GM12874 (cell line): ENCODE measurements at regions not wholly inside any gene's neighbourhood (a gene's known extent, or its start where the extent isn't known, plus 50 kb on each side); places are given as distances from the start of the nearest gene placed in this dataset.

Experiments
- TF ChIP-seq, protein P1 (sequence below): IDR thresholded peaks from 2 replicates; pipeline ENCODE4 v1.5.1; 2011; ENCODE audit warnings: low read depth, mild to moderate bottlenecking, control low read depth, low read length, moderate library complexity; ENCODE audit not compliant: insufficient read depth

DNA sequence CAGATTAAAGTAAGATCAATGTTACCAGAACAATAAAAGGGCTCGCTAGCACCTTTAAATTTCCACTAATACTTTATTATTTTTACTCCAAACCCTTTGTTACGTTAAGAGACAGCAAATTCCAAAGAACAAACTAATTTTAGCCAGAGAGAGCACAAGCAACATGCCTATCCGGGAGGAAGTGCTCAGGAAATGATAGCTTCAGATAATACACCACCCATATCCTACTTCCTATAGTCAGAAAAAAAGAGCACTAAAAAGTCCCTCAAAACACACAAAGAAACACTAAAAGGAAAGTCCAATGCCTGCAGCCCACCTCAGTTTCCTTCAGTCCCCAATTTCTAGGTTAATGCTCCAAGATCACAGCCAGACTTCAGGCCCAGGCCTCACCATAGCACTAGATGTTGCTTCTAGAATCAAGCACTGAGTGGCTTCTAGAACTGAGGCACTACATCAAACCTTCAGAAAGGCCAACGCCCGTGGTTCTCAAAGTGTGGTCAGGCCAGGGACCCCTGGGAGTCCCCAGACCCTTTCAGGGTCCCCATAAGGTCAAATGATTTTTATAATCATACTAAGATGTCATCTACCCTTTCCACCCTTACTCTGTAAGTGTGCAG is 142.6 kb downstream of the PSMG1 start:
- TF ChIP-seq, protein P1, sequence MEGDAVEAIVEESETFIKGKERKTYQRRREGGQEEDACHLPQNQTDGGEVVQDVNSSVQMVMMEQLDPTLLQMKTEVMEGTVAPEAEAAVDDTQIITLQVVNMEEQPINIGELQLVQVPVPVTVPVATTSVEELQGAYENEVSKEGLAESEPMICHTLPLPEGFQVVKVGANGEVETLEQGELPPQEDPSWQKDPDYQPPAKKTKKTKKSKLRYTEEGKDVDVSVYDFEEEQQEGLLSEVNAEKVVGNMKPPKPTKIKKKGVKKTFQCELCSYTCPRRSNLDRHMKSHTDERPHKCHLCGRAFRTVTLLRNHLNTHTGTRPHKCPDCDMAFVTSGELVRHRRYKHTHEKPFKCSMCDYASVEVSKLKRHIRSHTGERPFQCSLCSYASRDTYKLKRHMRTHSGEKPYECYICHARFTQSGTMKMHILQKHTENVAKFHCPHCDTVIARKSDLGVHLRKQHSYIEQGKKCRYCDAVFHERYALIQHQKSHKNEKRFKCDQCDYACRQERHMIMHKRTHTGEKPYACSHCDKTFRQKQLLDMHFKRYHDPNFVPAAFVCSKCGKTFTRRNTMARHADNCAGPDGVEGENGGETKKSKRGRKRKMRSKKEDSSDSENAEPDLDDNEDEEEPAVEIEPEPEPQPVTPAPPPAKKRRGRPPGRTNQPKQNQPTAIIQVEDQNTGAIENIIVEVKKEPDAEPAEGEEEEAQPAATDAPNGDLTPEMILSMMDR = no peak

DNA sequence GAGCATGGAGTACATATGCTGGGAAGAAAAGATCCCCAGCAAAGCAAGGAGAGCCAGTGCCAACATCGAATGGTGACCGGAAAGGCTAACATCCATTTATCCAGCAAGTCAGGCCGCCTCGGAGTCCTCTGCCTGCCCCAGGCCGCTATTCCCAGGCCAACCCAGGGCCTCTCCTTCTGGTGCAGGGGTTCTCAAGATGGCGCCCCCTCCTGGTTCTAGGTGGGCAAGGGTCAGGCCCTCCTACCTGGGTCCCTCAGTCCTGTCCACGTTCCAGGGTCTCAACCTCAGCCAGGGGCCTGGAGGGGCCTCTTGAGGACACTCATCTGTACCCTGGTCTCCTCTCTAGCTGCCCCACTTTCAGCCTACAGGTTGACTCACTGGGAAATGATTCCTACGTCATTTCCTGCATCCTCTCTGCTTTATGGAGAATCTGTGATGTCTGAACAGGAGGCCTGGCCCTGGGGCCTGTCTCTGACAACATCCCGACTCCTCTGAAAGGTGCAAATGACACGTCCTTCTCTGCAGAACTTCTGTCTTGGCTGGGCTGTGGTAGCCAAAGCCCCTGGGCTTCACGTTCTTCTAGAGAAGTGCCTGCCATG is 145.3 kb downstream of the PSMG1 start:
- TF ChIP-seq, protein P1 = no peak

DNA sequence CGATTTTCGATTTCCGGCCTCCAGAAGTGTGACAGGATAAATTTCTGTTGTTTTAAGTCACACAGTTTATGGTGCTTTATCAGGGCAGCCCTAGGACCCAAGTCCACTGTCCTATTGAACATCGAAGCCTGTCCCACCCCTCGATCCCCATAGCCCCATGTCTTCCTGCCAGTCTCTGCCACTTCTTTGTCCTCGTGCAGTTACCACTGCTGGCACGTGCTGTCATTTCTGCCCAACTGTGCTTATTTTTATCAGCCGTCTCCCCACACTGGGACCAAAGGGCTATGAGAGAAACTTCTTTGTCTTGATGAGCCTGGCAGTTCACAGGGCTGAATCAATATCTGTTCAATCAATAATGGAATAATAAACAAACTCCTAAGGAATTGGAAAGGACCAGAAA is 146.7 kb downstream of the PSMG1 start:
- TF ChIP-seq, protein P1 = no peak

DNA sequence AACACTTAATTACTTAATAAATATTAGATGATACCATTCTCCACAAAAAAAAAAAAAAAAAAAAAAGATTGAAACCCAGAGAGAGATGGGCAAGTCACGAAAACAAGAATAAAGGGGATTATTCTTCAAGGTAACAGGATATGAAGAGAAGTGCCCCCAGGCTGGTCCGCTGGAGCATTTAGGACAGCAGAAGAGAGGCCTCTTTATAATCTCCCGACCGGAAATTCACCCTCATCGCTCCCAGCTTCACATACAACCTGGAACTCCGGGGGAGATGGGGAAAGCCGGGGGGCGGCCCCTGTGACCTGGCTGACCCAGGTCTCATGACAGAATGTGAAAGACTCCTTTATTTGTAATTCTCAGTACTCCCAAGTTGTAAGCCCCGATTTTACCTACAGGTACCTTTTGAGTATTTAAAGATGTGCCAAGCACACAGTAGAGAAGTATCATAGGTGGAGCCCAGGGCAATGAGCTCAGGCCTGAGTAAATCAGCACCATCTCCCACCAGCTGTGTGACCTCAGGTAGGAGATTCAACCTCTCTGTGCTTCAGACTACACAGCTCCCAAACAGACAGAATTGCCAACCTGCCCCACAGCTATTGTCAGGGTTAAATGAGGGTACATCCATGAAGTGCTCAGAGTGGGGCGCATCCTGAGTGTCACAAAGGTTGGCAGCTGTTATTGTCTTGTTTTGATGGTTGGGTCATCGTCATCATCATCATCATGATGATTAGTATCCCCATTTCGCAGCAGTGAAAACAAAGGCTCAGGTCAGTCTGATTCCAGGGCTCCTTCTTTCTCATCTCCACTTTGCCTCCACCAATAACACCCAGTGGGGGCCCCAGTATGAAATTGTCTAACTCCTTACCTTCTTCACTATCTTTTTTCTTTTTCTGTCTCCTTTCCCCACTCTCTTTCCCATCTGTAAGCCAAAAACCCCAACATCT is 148.4 kb downstream of the PSMG1 start:
- TF ChIP-seq, protein P1 = no peak

DNA sequence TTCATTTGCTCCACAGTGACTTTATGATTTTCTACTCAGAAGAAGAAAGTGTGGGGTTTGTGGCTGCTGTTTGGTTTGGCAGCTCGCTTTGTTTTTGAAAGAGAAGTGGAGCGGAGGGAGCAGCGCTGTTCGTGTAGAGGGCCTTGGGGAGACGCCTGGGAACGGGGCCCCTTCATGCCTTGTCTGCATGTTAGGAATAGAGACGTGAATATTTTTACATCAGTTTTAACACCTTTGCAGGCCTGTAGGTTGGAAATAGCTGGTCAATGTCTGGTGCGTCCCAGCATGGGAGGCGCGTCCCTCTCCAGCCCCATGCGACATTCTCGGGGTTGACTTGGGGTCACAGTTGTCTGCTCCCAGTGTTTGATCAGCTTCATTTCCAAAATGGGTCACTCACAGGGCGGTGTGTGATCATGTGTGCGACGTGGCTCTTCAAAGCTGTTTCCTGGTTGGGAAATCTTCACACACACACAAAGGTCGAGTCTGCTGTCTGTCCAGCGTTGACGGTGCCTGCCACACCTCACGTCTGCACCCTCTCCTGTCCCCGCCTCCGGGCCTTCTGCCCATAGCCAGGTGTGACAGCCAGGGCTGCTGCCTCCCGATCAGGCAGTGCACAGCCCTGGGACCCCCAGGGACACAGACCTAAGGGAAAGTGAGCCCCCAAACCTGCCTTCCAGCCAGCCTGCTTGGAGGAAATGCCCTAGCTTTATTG is 149.2 kb downstream of the PSMG1 start:
- TF ChIP-seq, protein P1 = no peak

DNA sequence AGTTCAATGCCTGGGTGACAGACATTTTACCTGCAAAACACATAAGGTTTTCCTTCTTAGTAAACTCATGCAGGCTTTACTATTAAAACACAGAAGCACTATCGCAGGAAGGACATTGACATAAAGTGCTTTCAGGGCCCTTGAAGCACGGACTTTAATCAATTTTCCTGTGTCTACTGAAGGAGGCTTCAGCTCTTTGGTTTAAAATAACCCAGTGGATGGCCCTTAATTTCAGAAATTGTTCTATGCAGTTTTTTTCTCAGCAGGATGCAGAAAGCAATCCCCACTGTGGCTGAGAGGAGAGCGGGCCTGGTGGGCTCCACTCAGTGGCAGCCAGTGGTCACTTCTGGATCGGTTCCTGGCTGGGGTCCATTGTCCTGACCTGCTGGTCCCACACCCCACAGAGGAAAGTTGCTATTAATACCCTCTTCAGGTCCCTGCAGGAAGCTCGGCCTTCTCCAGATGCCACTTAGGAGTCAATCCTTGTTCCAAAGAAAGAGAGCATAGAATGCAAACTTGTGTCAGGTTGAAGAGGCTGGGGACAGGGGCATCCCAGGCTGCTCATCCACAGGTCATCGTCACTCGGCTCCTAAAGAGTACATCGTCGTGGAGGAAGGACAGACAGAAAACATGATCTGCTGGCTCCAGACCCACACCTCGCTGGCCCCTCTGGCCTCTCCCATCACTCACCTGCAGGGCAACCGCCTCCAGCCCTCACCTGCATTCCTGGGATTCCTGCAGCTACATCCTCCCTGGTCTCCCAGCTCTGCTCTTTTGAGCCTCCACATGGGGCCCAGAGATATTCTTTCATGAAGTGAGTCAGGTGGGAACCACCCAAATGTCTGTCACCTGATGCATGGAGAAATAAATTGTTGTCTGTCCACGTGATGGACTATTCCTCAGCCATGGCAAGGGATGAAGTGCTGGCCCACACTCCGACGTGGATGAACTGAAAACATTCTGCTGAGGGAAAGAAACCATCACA is 153.1 kb downstream of the PSMG1 start:
- TF ChIP-seq, protein P1 = no peak
